ENCODE measurements at regions not wholly inside any gene's neighbourhood (a gene's known extent, or its start where the extent isn't known, plus 50 kb on each side); places are given as distances from the start of the nearest gene placed in this dataset.

GRCh38 chr4:18454349-18454748, 432.8 kb upstream of the LCORL start:
- H3K9me3 Mint-ChIP-seq, result no peaks in the 10 kb centered on the region
- no peak overlapping the region for H3K27ac Mint-ChIP-seq
- no peak overlapping the region for H3K4me3 Mint-ChIP-seq
- DNase-seq, result no peak
- peaks cover 4% of the 10 kb centered on the region for H3K4me1 Mint-ChIP-seq
- H3K36me3 Mint-ChIP-seq (ENCODE audit: low read depth), result no peaks in the 10 kb centered on the region
- no peak for TF ChIP-seq CTCF (IDR thresholded peaks at IDR 0.05)
- H3K27me3 Mint-ChIP-seq (ENCODE audit: low read depth, poor library complexity), result peaks cover 3% of the 10 kb centered on the region

- TF ChIP-seq CTCF (IDR thresholded peaks at IDR 0.05), result no peak
- Mint-ChIP-seq H3K27ac (no peak overlapping the region), H3K4me3 (no peak overlapping the region), H3K9me3 (peaks cover 24% of the 10 kb centered on the region), H3K36me3 (ENCODE audit: low read depth) (no peaks in the 10 kb centered on the region), H3K4me1 (peaks cover 17% of the 10 kb centered on the region), H3K27me3 (ENCODE audit: low read depth, poor library complexity) (peaks cover 3% of the 10 kb centered on the region)
- DNase-seq, result no peak
Measured at GRCh38 chr4:18445110-18445509, 423.6 kb upstream of the LCORL start.

DNA sequence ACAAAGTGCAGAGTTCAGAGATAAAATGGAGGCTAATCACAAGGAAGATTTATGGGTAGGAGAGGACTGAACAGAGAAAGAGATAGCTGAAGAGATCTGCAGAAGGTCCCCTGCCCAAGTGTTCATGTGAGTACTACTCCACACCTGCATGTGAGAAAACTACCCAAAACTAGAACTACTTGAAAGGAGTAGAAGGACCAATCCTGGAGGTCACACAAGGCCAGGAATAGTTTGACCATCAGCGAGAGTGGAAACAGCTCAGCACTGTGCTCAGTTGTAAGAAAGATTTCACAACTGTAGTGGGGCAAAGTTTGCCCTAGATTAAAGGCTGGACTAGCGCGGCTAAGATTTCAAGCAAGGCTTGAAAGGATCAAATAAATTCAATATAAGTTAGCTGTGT, 422.7 kb upstream of the LCORL start:
- Mint-ChIP-seq H3K4me3 (no peak overlapping the region), H3K4me1 (peaks cover 17% of the 10 kb centered on the region), H3K27me3 (ENCODE audit: low read depth, poor library complexity) (peaks cover 3% of the 10 kb centered on the region), H3K36me3 (ENCODE audit: low read depth) (no peaks in the 10 kb centered on the region), H3K9me3 (peaks cover 24% of the 10 kb centered on the region), H3K27ac (no peak overlapping the region)
- DNase-seq, result no peak
- no peak for TF ChIP-seq CTCF (IDR thresholded peaks at IDR 0.05)

- Mint-ChIP-seq H3K36me3 (ENCODE audit: low read depth) (no peaks in the 10 kb centered on the region), H3K27ac (no peak overlapping the region), H3K4me3 (no peak overlapping the region), H3K27me3 (ENCODE audit: low read depth, poor library complexity) (peaks cover 2% of the 10 kb centered on the region), H3K9me3 (peaks cover 24% of the 10 kb centered on the region), H3K4me1 (peaks cover 17% of the 10 kb centered on the region)
- DNase-seq, result no peak
- no peak for TF ChIP-seq CTCF (IDR thresholded peaks at IDR 0.05)
Measured at GRCh38 chr4:18442957-18443356, 421.4 kb upstream of the LCORL start.

GRCh38 chr4:18441676-18442075, 420.1 kb upstream of the LCORL start:
- DNase-seq, result no peak
- peaks cover 24% of the 10 kb centered on the region for H3K9me3 Mint-ChIP-seq
- no peaks in the 10 kb centered on the region for H3K36me3 Mint-ChIP-seq (ENCODE audit: low read depth)
- H3K4me1 Mint-ChIP-seq, result peaks cover 17% of the 10 kb centered on the region
- no peaks in the 10 kb centered on the region for H3K27me3 Mint-ChIP-seq (ENCODE audit: low read depth, poor library complexity)
- no peak for TF ChIP-seq CTCF (IDR thresholded peaks at IDR 0.05)
- H3K27ac Mint-ChIP-seq, result no peak overlapping the region
- no peak overlapping the region for H3K4me3 Mint-ChIP-seq

DNA sequence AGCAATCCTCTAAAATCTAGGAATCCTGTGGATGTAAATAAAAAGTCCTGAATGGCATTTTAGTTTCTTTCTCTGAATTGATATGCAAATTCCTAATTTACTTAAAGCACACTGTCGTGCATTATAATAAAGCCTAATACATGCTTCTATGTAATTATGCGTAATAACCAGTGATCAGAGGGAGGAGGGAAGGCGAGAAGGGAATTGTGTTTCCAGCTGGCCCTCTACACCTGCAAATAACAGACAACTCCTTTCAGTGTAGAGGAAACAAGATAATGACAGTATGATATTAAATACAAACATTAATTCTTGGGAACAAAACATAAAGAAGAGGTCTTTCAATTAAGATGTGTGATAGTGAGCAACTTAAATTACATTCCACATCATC, 419.6 kb upstream of the LCORL start:
- Mint-ChIP-seq H3K4me3 (no peak overlapping the region), H3K9me3 (peaks cover 24% of the 10 kb centered on the region), H3K4me1 (peaks cover 17% of the 10 kb centered on the region), H3K27ac (no peak overlapping the region), H3K27me3 (ENCODE audit: low read depth, poor library complexity) (no peaks in the 10 kb centered on the region), H3K36me3 (ENCODE audit: low read depth) (no peaks in the 10 kb centered on the region)
- no peak for DNase-seq
- no peak for TF ChIP-seq CTCF (IDR thresholded peaks at IDR 0.05)
